Choroid plexus epithelial cell (primary cell): ENCODE measurements at regions not wholly inside any gene's neighbourhood (a gene's known extent, or its start where the extent isn't known, plus 50 kb on each side); places are given as distances from the start of the nearest gene placed in this dataset.

Source experiments
- DNase-seq: peaks from one replicate; pipeline ENCODE4 v3.0.0-alpha.2; 2010; ENCODE audit warnings: low read depth
- H3K4me3 ChIP-seq: 2 replicates; pipeline ENCODE4 v1.5.1; 2011; ENCODE audit warnings: low read depth, mild to moderate bottlenecking, control low read depth, low read length, moderate library complexity
- TF ChIP-seq, protein P1 (sequence below): conservative IDR thresholded peaks from 2 replicates; pipeline ENCODE4 v1.5.1; 2011; ENCODE audit warnings: low read depth, mild to moderate bottlenecking, control low read depth, inconsistent platforms, low read length, moderate library complexity

DNA sequence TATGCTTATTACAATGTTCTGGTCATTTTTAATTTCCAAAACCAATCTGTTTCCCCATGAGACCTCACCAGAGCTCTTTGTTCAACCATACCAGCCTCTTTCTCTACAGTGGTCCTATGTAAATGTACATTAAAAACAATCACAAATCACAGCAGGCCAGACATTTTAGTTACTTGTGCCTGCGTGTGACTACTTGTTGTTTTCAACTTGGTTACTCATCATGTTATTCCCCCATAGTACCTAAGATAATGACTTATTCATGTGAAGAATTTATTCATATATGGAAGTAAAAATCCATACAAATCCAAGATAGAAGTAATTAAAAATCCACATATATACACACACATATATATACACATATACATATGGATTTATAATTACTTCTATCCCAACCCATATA lies 379.6 kb downstream of the SLITRK6 start:
- no peak overlapping the region for H3K4me3 ChIP-seq
- TF ChIP-seq, protein P1, sequence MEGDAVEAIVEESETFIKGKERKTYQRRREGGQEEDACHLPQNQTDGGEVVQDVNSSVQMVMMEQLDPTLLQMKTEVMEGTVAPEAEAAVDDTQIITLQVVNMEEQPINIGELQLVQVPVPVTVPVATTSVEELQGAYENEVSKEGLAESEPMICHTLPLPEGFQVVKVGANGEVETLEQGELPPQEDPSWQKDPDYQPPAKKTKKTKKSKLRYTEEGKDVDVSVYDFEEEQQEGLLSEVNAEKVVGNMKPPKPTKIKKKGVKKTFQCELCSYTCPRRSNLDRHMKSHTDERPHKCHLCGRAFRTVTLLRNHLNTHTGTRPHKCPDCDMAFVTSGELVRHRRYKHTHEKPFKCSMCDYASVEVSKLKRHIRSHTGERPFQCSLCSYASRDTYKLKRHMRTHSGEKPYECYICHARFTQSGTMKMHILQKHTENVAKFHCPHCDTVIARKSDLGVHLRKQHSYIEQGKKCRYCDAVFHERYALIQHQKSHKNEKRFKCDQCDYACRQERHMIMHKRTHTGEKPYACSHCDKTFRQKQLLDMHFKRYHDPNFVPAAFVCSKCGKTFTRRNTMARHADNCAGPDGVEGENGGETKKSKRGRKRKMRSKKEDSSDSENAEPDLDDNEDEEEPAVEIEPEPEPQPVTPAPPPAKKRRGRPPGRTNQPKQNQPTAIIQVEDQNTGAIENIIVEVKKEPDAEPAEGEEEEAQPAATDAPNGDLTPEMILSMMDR = no peak
- no peak for DNase-seq

DNA sequence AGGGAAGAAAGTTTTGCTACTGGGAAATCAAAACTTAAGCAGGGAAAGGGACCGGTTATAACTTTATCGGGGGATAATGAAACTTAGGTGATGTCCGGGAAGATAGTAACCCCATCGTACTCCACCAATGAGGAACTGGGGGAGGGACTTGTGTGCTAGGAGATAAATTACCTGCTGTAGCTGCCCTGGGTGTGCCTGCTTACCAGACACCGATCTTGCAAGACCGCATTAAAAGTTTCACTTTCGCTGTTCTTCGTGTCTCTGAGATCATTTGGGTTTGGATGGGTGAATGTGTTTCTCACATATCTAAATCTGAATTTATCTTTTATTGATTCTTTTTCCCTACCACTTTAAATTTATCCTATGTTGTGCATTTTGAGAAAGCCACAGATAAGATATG lies 381.4 kb downstream of the SLITRK6 start:
- H3K4me3 ChIP-seq = no peak overlapping the region
- TF ChIP-seq, protein P1 = no peak
- no peak for DNase-seq

DNA sequence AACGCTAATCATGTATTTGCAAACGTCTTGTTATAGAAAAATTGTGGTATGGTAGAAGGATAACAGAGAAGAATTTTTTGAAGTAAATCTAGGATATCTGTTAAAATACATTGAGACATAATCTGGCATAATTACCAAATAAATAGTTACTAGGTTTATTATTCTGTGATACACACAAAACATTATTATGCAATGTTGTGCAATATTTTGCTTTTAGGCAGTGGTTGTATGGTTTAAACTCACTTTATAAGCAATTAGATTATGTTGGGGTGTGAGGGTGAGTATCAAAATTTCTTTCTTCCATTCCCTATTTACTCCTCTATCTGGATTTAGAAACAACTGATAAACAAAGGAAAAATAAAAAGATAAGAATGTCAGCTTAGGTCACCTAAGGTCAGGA lies 385.6 kb downstream of the SLITRK6 start:
- no peak overlapping the region for H3K4me3 ChIP-seq
- TF ChIP-seq, protein P1 = no peak
- DNase-seq = no peak

DNA sequence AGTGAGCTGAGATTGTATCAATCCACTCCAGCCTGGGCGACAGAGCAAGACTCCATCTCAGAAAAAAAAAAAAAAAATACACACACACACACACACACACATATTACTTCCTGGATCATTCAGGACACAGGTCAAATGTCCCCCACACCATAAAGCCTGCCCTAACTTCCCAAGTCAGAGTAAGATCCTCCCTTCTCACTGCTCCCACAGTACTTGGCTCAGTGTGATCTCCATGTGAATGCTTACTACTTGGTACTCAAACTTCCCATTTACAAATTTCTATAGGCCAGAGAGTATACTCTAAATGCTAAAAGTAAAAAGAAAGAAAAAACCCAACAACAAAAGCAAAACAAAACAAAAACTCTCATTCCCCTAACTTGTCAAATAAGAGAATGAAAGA lies 386.8 kb downstream of the SLITRK6 start:
- no peak overlapping the region for H3K4me3 ChIP-seq
- DNase-seq = no peak
- TF ChIP-seq, protein P1 = no peak

DNA sequence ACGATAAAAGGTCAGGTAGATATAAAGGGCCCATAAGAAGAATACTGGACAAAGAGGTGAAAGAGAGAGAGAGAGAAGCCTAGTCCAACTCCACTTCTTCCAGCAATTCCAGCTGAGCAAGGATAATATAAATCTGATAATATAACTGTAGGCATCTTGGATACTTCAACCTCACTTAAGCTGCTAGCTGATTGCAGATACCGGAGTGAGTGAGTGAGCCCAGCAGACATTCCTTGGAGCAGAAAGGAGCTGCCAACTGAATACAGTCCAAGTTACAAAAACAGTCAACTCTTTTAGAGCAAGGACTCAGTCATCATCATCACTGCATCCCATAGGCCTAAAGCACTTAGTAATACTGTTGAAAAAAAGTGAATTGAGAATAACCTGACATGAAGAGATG lies 387.6 kb downstream of the SLITRK6 start:
- TF ChIP-seq, protein P1 = no peak
- no peak for DNase-seq
- no peak overlapping the region for H3K4me3 ChIP-seq

DNA sequence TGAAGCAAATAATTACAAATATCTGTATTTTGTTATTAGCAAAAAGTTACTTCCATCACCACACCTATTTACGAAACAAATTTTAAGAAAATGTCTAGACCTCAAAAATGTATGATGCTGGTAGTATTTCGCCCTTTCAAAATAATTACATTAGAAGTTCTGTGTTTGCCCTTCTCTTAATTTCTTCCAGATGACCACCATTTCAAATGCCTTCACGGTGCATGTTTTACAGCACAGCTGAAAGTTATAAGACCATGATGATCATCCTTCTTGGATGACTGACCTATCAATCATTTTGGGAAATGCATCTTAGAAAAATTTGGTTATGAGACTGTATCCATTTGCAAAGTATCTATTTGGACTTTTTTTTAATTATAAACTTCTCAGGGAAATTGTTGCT lies 390.8 kb downstream of the SLITRK6 start:
- TF ChIP-seq, protein P1 = no peak
- no peak overlapping the region for H3K4me3 ChIP-seq
- DNase-seq = no peak

DNA sequence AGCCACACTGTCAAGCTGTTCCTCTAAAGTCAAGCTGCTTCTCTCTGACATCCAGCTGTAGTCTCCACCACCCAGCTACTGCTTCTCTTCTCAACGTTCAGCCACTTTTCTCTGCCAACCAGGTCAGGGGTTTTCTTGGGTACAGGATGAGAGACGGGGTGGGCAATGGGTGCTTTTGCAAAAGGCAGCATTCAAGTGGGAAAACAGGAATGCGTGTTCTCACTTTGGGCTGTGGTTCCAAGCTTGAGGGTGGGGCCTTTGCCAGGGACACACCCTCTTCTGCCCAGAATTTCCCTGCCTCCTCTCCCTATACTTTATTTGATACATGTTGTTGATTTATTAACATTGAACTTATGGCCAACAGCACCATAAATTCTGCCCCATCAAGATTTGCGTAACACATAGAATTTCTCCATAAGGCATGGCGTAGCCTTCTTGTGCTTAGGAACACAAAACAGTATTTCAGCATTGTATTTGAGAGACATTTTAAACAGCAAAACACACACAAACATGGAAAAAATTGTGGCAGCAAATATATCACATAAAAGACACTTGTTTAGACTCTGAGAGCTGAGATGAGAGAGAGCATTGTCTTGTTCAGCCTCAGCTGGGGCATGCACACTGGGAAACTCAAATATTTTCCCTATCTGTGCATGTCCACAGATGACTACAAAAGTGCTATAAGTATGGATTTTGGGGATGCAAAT lies 392.8 kb downstream of the SLITRK6 start:
- no peak overlapping the region for H3K4me3 ChIP-seq
- TF ChIP-seq, protein P1 = no peak
- no peak for DNase-seq
